Liver (tissue), 8 donors: ENCODE measurements at regions not wholly inside any gene's neighbourhood (a gene's known extent, or its start where the extent isn't known, plus 50 kb on each side); places are given as distances from the start of the nearest gene placed in this dataset.

Experiments
- DNase-seq: peaks from one replicate; pipeline ENCODE4 v3.0.0-alpha.2; 2017; ENCODE audit warnings: low spot score
- H3K27ac ChIP-seq, 2 donors: one replicate each; pipeline ENCODE4 v1.7.0; 2013; ENCODE audit warnings: inconsistent platforms in 2 of 2, low read length in 2 of 2, control low read depth in 1 of 2, low read depth in 1 of 2, mild to moderate bottlenecking in 1 of 2
- H3K27me3 ChIP-seq, 4 donors: one replicate each; pipeline versions ENCODE4 v1.6.1 to v1.7.0; 2013; ENCODE audit warnings: low read length in 3 of 4, inconsistent platforms in 1 of 4, mild to moderate bottlenecking in 1 of 4, moderate library complexity in 1 of 4; ENCODE audit not compliant: control insufficient read depth in 4 of 4, insufficient read depth in 4 of 4
- H3K36me3 ChIP-seq, 4 donors: one replicate each; pipeline versions ENCODE4 v1.6.1 to v1.7.0; 2013; ENCODE audit warnings: low read length in 3 of 4, mild to moderate bottlenecking in 3 of 4, low read depth in 1 of 4, moderate library complexity in 1 of 4; ENCODE audit not compliant: control insufficient read depth in 4 of 4, insufficient read depth in 3 of 4
- H3K4me1 ChIP-seq, 4 donors: one replicate each; pipeline versions ENCODE4 v1.6.1 to v1.7.0; 2013; ENCODE audit warnings: low read length in 3 of 4, mild to moderate bottlenecking in 3 of 4, moderate library complexity in 1 of 4; ENCODE audit not compliant: control insufficient read depth in 4 of 4, insufficient read depth in 4 of 4
- H3K4me3 ChIP-seq, 3 donors: one replicate each; pipeline versions ENCODE4 v1.6.1 to v1.7.0; 2013; ENCODE audit warnings: low read length in 3 of 3, control low read depth in 1 of 3, low read depth in 1 of 3, mild to moderate bottlenecking in 1 of 3
- H3K9ac ChIP-seq, 2 donors: one replicate each; pipeline ENCODE4 v1.7.0; 2013; ENCODE audit warnings: low read length in 2 of 2, mild to moderate bottlenecking in 2 of 2, moderate library complexity in 2 of 2, control low read depth in 1 of 2, low read depth in 1 of 2
- H3K9me3 ChIP-seq, 4 donors: one replicate each; pipeline versions ENCODE4 v1.6.1 to v1.7.0; 2013; ENCODE audit warnings: low read length in 3 of 4; ENCODE audit not compliant: control insufficient read depth in 4 of 4
- ATF3 ChIP-seq: IDR thresholded peaks from 2 replicates; pipeline ENCODE4 v1.6.1; 2016; ENCODE audit warnings: antibody characterized with exemption
- CTCF ChIP-seq: fragments of 150-350 bp; IDR thresholded peaks from 2 replicates; pipeline ENCODE4 v1.5.1; 2017; ENCODE audit warnings: improper control_type of control experiment, low read depth, low read length; ENCODE audit not compliant: missing input control
- FOXA1 ChIP-seq: IDR thresholded peaks from 2 replicates; pipeline ENCODE4 v1.6.1; 2016; ENCODE audit warnings: antibody characterized with exemption
- HNF4A ChIP-seq, 2 donors: conservative IDR thresholded peaks; 2 replicates each; pipeline ENCODE4 v1.6.1; 2016; ENCODE audit warnings: antibody characterized with exemption in 2 of 2, mild to moderate bottlenecking in 2 of 2
- HNF4G ChIP-seq: IDR thresholded peaks from 2 replicates; pipeline ENCODE4 v1.6.1; 2016; ENCODE audit warnings: antibody characterized with exemption
- NR2F2 ChIP-seq: IDR thresholded peaks from 2 replicates; pipeline ENCODE4 v1.6.1; 2016; ENCODE audit warnings: antibody characterized with exemption
- REST ChIP-seq: IDR thresholded peaks from 2 replicates; pipeline ENCODE4 v1.6.1; 2016; ENCODE audit warnings: antibody characterized with exemption, mild to moderate bottlenecking
- RXRA ChIP-seq, 2 donors: IDR thresholded peaks; 2 replicates each; pipeline ENCODE4 v1.6.1; 2017 to 2018; ENCODE audit warnings: antibody characterized with exemption in 2 of 2, mild to moderate bottlenecking in 1 of 2
- SP1 ChIP-seq: IDR thresholded peaks from 2 replicates; pipeline ENCODE4 v1.6.1; 2018; ENCODE audit warnings: antibody characterized with exemption, mild to moderate bottlenecking
- TAF1 ChIP-seq: conservative IDR thresholded peaks from 2 replicates; pipeline ENCODE4 v1.6.1; 2016; ENCODE audit warnings: antibody characterized with exemption, mild to moderate bottlenecking
- YY1 ChIP-seq: IDR thresholded peaks from 2 replicates; pipeline ENCODE4 v1.6.1; 2016; ENCODE audit warnings: antibody characterized with exemption, mild to moderate bottlenecking
- ZBTB33 ChIP-seq: IDR thresholded peaks from 2 replicates; pipeline ENCODE4 v1.6.1; 2016; ENCODE audit warnings: antibody characterized with exemption
- WGBS: extraction: QIAGEN DNeasy Blood & Tissue Kit; methylation state at CpG from one replicate; pipeline ENCODE4 v1.1.7; 2013; 5-methylcytosine and 5-hydroxymethylcytosine counted together
- donor health status: healthy.
- donor health status: healthy.
- donor health status: healthy.
- donor health status: healthy.
- donor health status: healthy.

GRCh38 chr22:27258616-27259172 is 542.9 kb downstream of the MN1 start:
- TF ChIP-seq HNF4G = no peak
- no peak for TF ChIP-seq ATF3
- TF ChIP-seq RXRA (IDR thresholded peaks at IDR 0.05) = no peak
- no peak for TF ChIP-seq TAF1
- no peak for TF ChIP-seq HNF4A (conservative IDR thresholded peaks at IDR 0.05)
- no peak for TF ChIP-seq FOXA1
- Histone ChIP-seq H3K9ac (no peak overlapping the region), H3K9me3 (peaks cover 0 to 12% (median 8%) of the 10 kb centered on the region in 4 donors), H3K4me3 (no peak overlapping the region), H3K36me3 (no peaks in the 10 kb centered on the region), H3K27me3 (no peaks in the 10 kb centered on the region), H3K27ac (no peak overlapping the region), H3K4me1 (no peaks in the 10 kb centered on the region)
- DNase-seq = no peak
- WGBS = 58% methylated on average over 9 of the region's 9 CpGs

GRCh38 chr22:27259433-27259832 is 542.1 kb downstream of the MN1 start:
- Histone ChIP-seq H3K4me1 (no peaks in the 10 kb centered on the region), H3K36me3 (no peaks in the 10 kb centered on the region), H3K27me3 (no peaks in the 10 kb centered on the region), H3K9ac (no peak overlapping the region), H3K4me3 (no peak overlapping the region), H3K9me3 (peaks cover 0 to 12% (median 8%) of the 10 kb centered on the region in 4 donors), H3K27ac (no peak overlapping the region)
- DNase-seq = no peak
- TF ChIP-seq CTCF = no peak
- no peak for TF ChIP-seq ZBTB33
- TF ChIP-seq RXRA (IDR thresholded peaks at IDR 0.05) = no peak
- no peak for TF ChIP-seq NR2F2
- no peak for TF ChIP-seq REST
- no peak for TF ChIP-seq SP1
- TF ChIP-seq ATF3 = no peak
- TF ChIP-seq YY1 = no peak
- TF ChIP-seq FOXA1 = no peak
- 70% methylated on average over 8 of the region's 8 CpGs for whole genome bisulfite sequencing
